ENCODE measurements at regions not wholly inside any gene's neighbourhood (a gene's known extent, or its start where the extent isn't known, plus 50 kb on each side); places are given as distances from the start of the nearest gene placed in this dataset.

- DNase-seq, result no peak
Measured at GRCh38 chr13:40083841-40084240, 428.4 kb downstream of the COG6 start.

GRCh38 chr13:40084934-40085333 lies 429.5 kb downstream of the COG6 start:
- DNase-seq, result no peak

GRCh38 chr13:40087091-40088002 lies 431.9 kb downstream of the COG6 start:
- DNase-seq, result no peak

GRCh38 chr13:40094056-40094455 lies 438.6 kb downstream of the COG6 start:
- DNase-seq, result no peak

GRCh38 chr13:40095695-40096356 lies 440.4 kb downstream of the COG6 start:
- no peak for DNase-seq

GRCh38 chr13:40096357-40096901 lies 441.0 kb downstream of the COG6 start:
- DNase-seq, result peak; percentile 63

GRCh38 chr13:40098246-40098645 lies 442.8 kb downstream of the COG6 start:
- DNase-seq, result no peak

GRCh38 chr13:40101708-40102359 lies 446.4 kb downstream of the COG6 start:
- DNase-seq, result peak; percentile 65

- no peak for DNase-seq
Measured at GRCh38 chr13:40102360-40102727, 446.9 kb downstream of the COG6 start.

- peak; percentile 86 for DNase-seq
Measured at GRCh38 chr13:40102854-40103253, 447.4 kb downstream of the COG6 start.

GRCh38 chr13:40103864-40104263 lies 448.4 kb downstream of the COG6 start:
- DNase-seq, result no peak

- DNase-seq, result no peak
Measured at GRCh38 chr13:40105231-40105630, 449.8 kb downstream of the COG6 start.

GRCh38 chr13:40109351-40109844 lies 453.9 kb downstream of the COG6 start:
- no peak for DNase-seq

GRCh38 chr13:40113643-40114304 lies 458.3 kb downstream of the COG6 start:
- no peak for DNase-seq

GRCh38 chr13:40114305-40114896 lies 458.9 kb downstream of the COG6 start:
- no peak for DNase-seq

GRCh38 chr13:40115426-40115825 lies 460.0 kb downstream of the COG6 start:
- DNase-seq, result no peak

- DNase-seq, result no peak
Measured at GRCh38 chr13:40116008-40116407, 460.5 kb downstream of the COG6 start.

GRCh38 chr13:40118337-40118736 lies 462.9 kb downstream of the COG6 start:
- no peak for DNase-seq

- DNase-seq, result no peak
Measured at GRCh38 chr13:40119852-40120251, 464.4 kb downstream of the COG6 start.

- no peak for DNase-seq
Measured at GRCh38 chr13:40120288-40120687, 464.8 kb downstream of the COG6 start.

- no peak for DNase-seq
Measured at GRCh38 chr13:40120781-40121180, 465.3 kb downstream of the COG6 start.

- DNase-seq, result no peak
Measured at GRCh38 chr13:40121722-40122121, 466.3 kb downstream of the COG6 start.
